ENCODE measurements at regions not wholly inside any gene's neighbourhood (a gene's known extent, or its start where the extent isn't known, plus 50 kb on each side); places are given as distances from the start of the nearest gene placed in this dataset.

GRCh38 chr2:128815248-128815647, 496.6 kb upstream of the HS6ST1 start:
- H3K27me3 ChIP-seq = no peaks in the 10 kb centered on the region
- no peaks in the 10 kb centered on the region for H3K9me3 ChIP-seq (ENCODE audit: low read depth)
- no peaks in the 10 kb centered on the region for H3K36me3 ChIP-seq (replicated peaks; ENCODE audit: insufficient read depth, low read depth)
- no peak overlapping the region for H3K4me3 ChIP-seq
- H3K4me1 ChIP-seq (ENCODE audit: insufficient read depth) = no peaks in the 10 kb centered on the region
- WGBS (ENCODE audit: low lambda C conversion rate, missing lambda C conversion rate) = 89% methylated on average over 3 of the region's 3 CpGs
- H2AFZ ChIP-seq = no peak overlapping the region
- H3K9me2 ChIP-seq (replicated peaks; ENCODE audit: insufficient read depth) = no peaks in the 10 kb centered on the region
- no peaks in the 10 kb centered on the region for H3K79me2 ChIP-seq
- H3K4me2 ChIP-seq = no peak overlapping the region
- no peak overlapping the region for H3K27ac ChIP-seq
- no peaks in the 10 kb centered on the region for H4K20me1 ChIP-seq (ENCODE audit: insufficient read depth, poor library complexity, severe bottlenecking)
- no peak for DNase-seq (ENCODE audit: low spot score)
- no peak for TF ChIP-seq EZH2 (IDR thresholded peaks at IDR 0.05; ENCODE audit: borderline replicate concordance)
- no peak for TF ChIP-seq EZH2phosphoT487 (IDR thresholded peaks at IDR 0.05; ENCODE audit: low read depth, severe bottlenecking, unreplicated experiment)
- TF ChIP-seq, protein P1, sequence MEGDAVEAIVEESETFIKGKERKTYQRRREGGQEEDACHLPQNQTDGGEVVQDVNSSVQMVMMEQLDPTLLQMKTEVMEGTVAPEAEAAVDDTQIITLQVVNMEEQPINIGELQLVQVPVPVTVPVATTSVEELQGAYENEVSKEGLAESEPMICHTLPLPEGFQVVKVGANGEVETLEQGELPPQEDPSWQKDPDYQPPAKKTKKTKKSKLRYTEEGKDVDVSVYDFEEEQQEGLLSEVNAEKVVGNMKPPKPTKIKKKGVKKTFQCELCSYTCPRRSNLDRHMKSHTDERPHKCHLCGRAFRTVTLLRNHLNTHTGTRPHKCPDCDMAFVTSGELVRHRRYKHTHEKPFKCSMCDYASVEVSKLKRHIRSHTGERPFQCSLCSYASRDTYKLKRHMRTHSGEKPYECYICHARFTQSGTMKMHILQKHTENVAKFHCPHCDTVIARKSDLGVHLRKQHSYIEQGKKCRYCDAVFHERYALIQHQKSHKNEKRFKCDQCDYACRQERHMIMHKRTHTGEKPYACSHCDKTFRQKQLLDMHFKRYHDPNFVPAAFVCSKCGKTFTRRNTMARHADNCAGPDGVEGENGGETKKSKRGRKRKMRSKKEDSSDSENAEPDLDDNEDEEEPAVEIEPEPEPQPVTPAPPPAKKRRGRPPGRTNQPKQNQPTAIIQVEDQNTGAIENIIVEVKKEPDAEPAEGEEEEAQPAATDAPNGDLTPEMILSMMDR (IDR thresholded peaks at IDR 0.05; ENCODE audit: poor library complexity) = no peak

DNA sequence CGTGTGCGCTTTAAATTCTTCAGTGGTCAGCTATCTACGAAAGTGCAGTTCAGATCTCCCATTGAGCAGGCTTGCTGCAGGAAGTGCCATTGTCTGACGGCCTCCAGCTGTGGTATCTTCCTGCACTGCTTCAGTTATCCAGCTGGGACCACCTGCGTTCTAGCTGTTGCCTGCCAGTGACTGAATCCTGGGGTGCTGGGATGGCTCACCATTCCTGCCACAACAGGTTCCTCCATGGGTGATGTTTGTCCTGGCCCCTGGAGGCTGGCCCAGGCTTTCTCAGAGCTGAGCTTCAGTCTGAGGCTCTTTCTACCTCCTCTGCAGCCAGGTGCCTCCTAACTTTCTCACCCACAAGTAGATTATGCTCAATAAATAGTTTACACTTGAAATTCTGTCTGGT, 498.5 kb upstream of the HS6ST1 start:
- Histone ChIP-seq H3K79me2 (no peaks in the 10 kb centered on the region), H3K36me3 (replicated peaks; ENCODE audit: insufficient read depth, low read depth) (no peaks in the 10 kb centered on the region), H3K4me1 (ENCODE audit: insufficient read depth) (no peaks in the 10 kb centered on the region), H4K20me1 (ENCODE audit: insufficient read depth, poor library complexity, severe bottlenecking) (no peaks in the 10 kb centered on the region), H3K9me3 (ENCODE audit: low read depth) (no peaks in the 10 kb centered on the region), H3K4me2 (no peak overlapping the region), H2AFZ (no peak overlapping the region), H3K4me3 (no peak overlapping the region), H3K27ac (no peak overlapping the region), H3K27me3 (no peaks in the 10 kb centered on the region), H3K9me2 (replicated peaks; ENCODE audit: insufficient read depth) (no peaks in the 10 kb centered on the region)
- no peak for DNase-seq (ENCODE audit: low spot score)
- no peak for TF ChIP-seq EZH2 (IDR thresholded peaks at IDR 0.05; ENCODE audit: borderline replicate concordance)
- no peak for TF ChIP-seq EZH2phosphoT487 (IDR thresholded peaks at IDR 0.05; ENCODE audit: low read depth, severe bottlenecking, unreplicated experiment)
- TF ChIP-seq, protein P1 (IDR thresholded peaks at IDR 0.05; ENCODE audit: poor library complexity) = no peak
- 61% methylated on average over 5 of the region's 5 CpGs for WGBS (ENCODE audit: low lambda C conversion rate, missing lambda C conversion rate)

GRCh38 chr2:128817813-128818212, 499.1 kb upstream of the HS6ST1 start:
- WGBS (ENCODE audit: low lambda C conversion rate, missing lambda C conversion rate) = 83% methylated on average over 6 of the region's 6 CpGs
- no peaks in the 10 kb centered on the region for H4K20me1 ChIP-seq (ENCODE audit: insufficient read depth, poor library complexity, severe bottlenecking)
- no peaks in the 10 kb centered on the region for H3K79me2 ChIP-seq
- H2AFZ ChIP-seq = no peak overlapping the region
- H3K27me3 ChIP-seq = no peaks in the 10 kb centered on the region
- no peak overlapping the region for H3K27ac ChIP-seq
- no peaks in the 10 kb centered on the region for H3K36me3 ChIP-seq (replicated peaks; ENCODE audit: insufficient read depth, low read depth)
- no peaks in the 10 kb centered on the region for H3K9me2 ChIP-seq (replicated peaks; ENCODE audit: insufficient read depth)
- no peak overlapping the region for H3K4me3 ChIP-seq
- no peak for TF ChIP-seq EZH2phosphoT487 (IDR thresholded peaks at IDR 0.05; ENCODE audit: low read depth, severe bottlenecking, unreplicated experiment)
- no peak for TF ChIP-seq EZH2 (IDR thresholded peaks at IDR 0.05; ENCODE audit: borderline replicate concordance)
- TF ChIP-seq, protein P1 (IDR thresholded peaks at IDR 0.05; ENCODE audit: poor library complexity) = no peak
- H3K4me2 ChIP-seq = no peak overlapping the region
- DNase-seq (ENCODE audit: low spot score) = no peak
- H3K9me3 ChIP-seq (ENCODE audit: low read depth) = no peaks in the 10 kb centered on the region
- no peaks in the 10 kb centered on the region for H3K4me1 ChIP-seq (ENCODE audit: insufficient read depth)

DNA sequence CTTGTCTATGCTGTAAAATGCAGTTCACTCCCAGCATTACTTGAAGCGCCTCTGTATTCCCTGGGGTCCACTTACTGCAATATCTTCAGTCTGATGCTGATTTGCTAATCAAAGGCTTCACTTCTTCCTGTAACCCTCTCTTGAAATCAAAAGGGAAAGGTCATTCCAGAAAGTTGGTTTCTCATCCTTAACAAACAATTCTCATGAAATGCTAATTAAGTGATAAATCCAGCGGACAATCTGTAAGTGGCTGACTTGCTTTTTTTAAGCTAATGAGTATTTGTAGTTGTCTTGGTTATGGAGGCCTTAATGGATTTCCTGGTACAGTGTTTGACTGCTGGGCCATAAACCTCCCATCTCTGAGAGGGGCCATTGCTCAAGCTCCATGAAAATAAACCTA, 499.6 kb upstream of the HS6ST1 start:
- 94% methylated on average over 2 of the region's 2 CpGs for WGBS (ENCODE audit: low lambda C conversion rate, missing lambda C conversion rate)
- TF ChIP-seq EZH2phosphoT487 (IDR thresholded peaks at IDR 0.05; ENCODE audit: low read depth, severe bottlenecking, unreplicated experiment) (no peak), EZH2 (IDR thresholded peaks at IDR 0.05; ENCODE audit: borderline replicate concordance) (no peak)
- TF ChIP-seq, protein P1 (IDR thresholded peaks at IDR 0.05; ENCODE audit: poor library complexity) = no peak

More for the DNA sequence above, 499.6 kb upstream of the HS6ST1 start:
- Histone ChIP-seq H3K4me1 (ENCODE audit: insufficient read depth) (no peaks in the 10 kb centered on the region), H3K4me2 (no peak overlapping the region), H3K27ac (no peak overlapping the region), H2AFZ (no peak overlapping the region), H4K20me1 (ENCODE audit: insufficient read depth, poor library complexity, severe bottlenecking) (no peaks in the 10 kb centered on the region), H3K4me3 (no peak overlapping the region), H3K36me3 (replicated peaks; ENCODE audit: insufficient read depth, low read depth) (no peaks in the 10 kb centered on the region), H3K79me2 (no peaks in the 10 kb centered on the region), H3K9me2 (replicated peaks; ENCODE audit: insufficient read depth) (no peaks in the 10 kb centered on the region), H3K27me3 (no peaks in the 10 kb centered on the region), H3K9me3 (ENCODE audit: low read depth) (no peaks in the 10 kb centered on the region)
- no peak for DNase-seq (ENCODE audit: low spot score)
